IMR-90 (cell line): ENCODE measurements at regions not wholly inside any gene's neighbourhood (a gene's known extent, or its start where the extent isn't known, plus 50 kb on each side); places are given as distances from the start of the nearest gene placed in this dataset.

ENCODE experiments used
- ATAC-seq: fragments of 200-7000 bp; cut with Tn5 transposase; 2 replicates; pipeline ENCODE4 v1.9.1; 2020; ENCODE audit warnings: low read depth, mild to moderate bottlenecking, moderate library complexity
- BruUV-seq: library from RNA; stranded (reverse); fragments of 400-500 nt; replicated peaks from 2 replicates; lab custom pipeline; 2021; lab: Mats Ljungman, UMichigan
- CTCF ChIA-PET: fragments of 300-600 bp; formaldehyde crosslinking; extraction: SDS; loops from one replicate; lab custom pipeline; 2021; ENCODE audit warnings: antibody characterized with exemption; lab: Yijun Ruan, JAX
- POLR2A ChIA-PET: fragments of 300-600 bp; sonication (Branson Sonifier 250); formaldehyde crosslinking; loops from one replicate; lab custom pipeline; 2022; ENCODE audit warnings: antibody characterized with exemption; ENCODE audit not compliant: unreplicated experiment; lab: Charles Lee
- DNase-seq: peaks from one replicate; pipeline ENCODE4 v3.0.0; 2013
- H2AFZ ChIP-seq: replicated peaks from 2 replicates; pipeline ENCODE3; 2013; ENCODE audit warnings: low read length, mild to moderate bottlenecking; ENCODE audit not compliant: poor library complexity
- H2AK5ac ChIP-seq: 2 replicates; pipeline ENCODE4 v1.6.1; 2013; ENCODE audit warnings: low read depth, low read length, inconsistent platforms
- H2AK9ac ChIP-seq: replicated peaks from 2 replicates; pipeline ENCODE3; 2013; ENCODE audit warnings: mild to moderate bottlenecking, low read depth, low read length, moderate library complexity; ENCODE audit not compliant: poor library complexity
- H2BK120ac ChIP-seq: 2 replicates; pipeline ENCODE4 v1.6.1; 2013; ENCODE audit warnings: low read depth, low read length, inconsistent platforms
- H2BK15ac ChIP-seq: 3 replicates; pipeline ENCODE4 v1.6.1; 2013; ENCODE audit warnings: low read depth, low read length, inconsistent platforms
- H2BK20ac ChIP-seq: 2 replicates; pipeline ENCODE4 v1.6.1; 2013; ENCODE audit warnings: low read depth, mild to moderate bottlenecking, inconsistent platforms, low read length, moderate library complexity
- H2BK5ac ChIP-seq: 2 replicates; pipeline ENCODE4 v1.6.1; 2013; ENCODE audit warnings: mild to moderate bottlenecking, low read depth, low read length, inconsistent platforms; ENCODE audit not compliant: poor library complexity, severe bottlenecking
- H3K14ac ChIP-seq: replicated peaks from 2 replicates; pipeline ENCODE4 v1.6.1; 2013; ENCODE audit warnings: low read depth, low read length, inconsistent platforms
- H3K18ac ChIP-seq: 2 replicates; pipeline ENCODE4 v1.6.1; 2013; ENCODE audit warnings: low read depth, low read length, control low read depth
- H3K23ac ChIP-seq: 2 replicates; pipeline ENCODE4 v1.6.1; 2013; ENCODE audit warnings: low read depth, low read length, inconsistent platforms
- H3K27ac ChIP-seq: 2 replicates; pipeline ENCODE4 v1.5.1; 2013; ENCODE audit warnings: mild to moderate bottlenecking, control low read depth, low read length; ENCODE audit not compliant: insufficient read depth
- H3K27me3 ChIP-seq: 2 replicates; pipeline ENCODE4 v1.6.1; 2013; ENCODE audit warnings: low read length; ENCODE audit not compliant: control insufficient read depth, insufficient read depth
- H3K36me3 ChIP-seq: 2 replicates; pipeline ENCODE4 v1.6.1; 2013; ENCODE audit warnings: low read length, mixed read lengths; ENCODE audit not compliant: control insufficient read depth, insufficient read depth
- H3K4ac ChIP-seq: 2 replicates; pipeline ENCODE4 v1.6.1; 2013; ENCODE audit warnings: low read depth, low read length, inconsistent platforms
- H3K4me1 ChIP-seq: 2 replicates; pipeline ENCODE4 v1.6.1; 2013; ENCODE audit warnings: low read length, mixed read lengths; ENCODE audit not compliant: control insufficient read depth, insufficient read depth
- H3K4me2 ChIP-seq: 2 replicates; pipeline ENCODE4 v1.6.1; 2013; ENCODE audit warnings: low read depth, mild to moderate bottlenecking, control low read depth, low read length, moderate library complexity
- H3K4me3 ChIP-seq: 2 replicates; pipeline ENCODE4 v1.5.1; 2013; ENCODE audit warnings: low read depth, mild to moderate bottlenecking, control low read depth, low read length, moderate library complexity; ENCODE audit not compliant: insufficient read depth
- H3K56ac ChIP-seq: 2 replicates; pipeline ENCODE4 v1.6.1; 2013; ENCODE audit warnings: low read length, inconsistent platforms; ENCODE audit not compliant: insufficient read depth; ENCODE audit errors: extremely low read depth
- H3K79me1 ChIP-seq, 2 experiments: 2 replicates each; pipeline ENCODE4 v1.6.1; 2013; ENCODE audit warnings: low read length in 2 of 2, inconsistent platforms in 1 of 2, low read depth in 1 of 2
- H3K9ac ChIP-seq: 2 replicates; pipeline ENCODE4 v1.6.1; 2013; ENCODE audit warnings: low read depth, low read length, control low read depth
- H3K9me1 ChIP-seq: 2 replicates; pipeline ENCODE4 v1.6.1; 2013; ENCODE audit warnings: low read length, inconsistent platforms; ENCODE audit not compliant: insufficient read depth
- H3K9me3 ChIP-seq: 2 replicates; pipeline ENCODE4 v1.6.1; 2013; ENCODE audit warnings: low read length; ENCODE audit not compliant: control insufficient read depth, insufficient read depth
- H4K20me1 ChIP-seq: 2 replicates; pipeline ENCODE4 v1.6.1; 2013; ENCODE audit warnings: low read length, inconsistent platforms; ENCODE audit not compliant: insufficient read depth
- H4K5ac ChIP-seq: 2 replicates; pipeline ENCODE4 v1.6.1; 2013; ENCODE audit warnings: mild to moderate bottlenecking, low read depth, low read length, control low read depth
- H4K8ac ChIP-seq, 2 experiments: 2 replicates each; pipeline ENCODE4 v1.6.1; 2013; ENCODE audit warnings: low read depth in 2 of 2, low read length in 2 of 2, control low read depth in 1 of 2, inconsistent platforms in 1 of 2
- H4K91ac ChIP-seq: 2 replicates; pipeline ENCODE4 v1.6.1; 2013; ENCODE audit warnings: low read depth, low read length, inconsistent platforms; ENCODE audit not compliant: insufficient read depth
- CEBPB ChIP-seq: IDR thresholded peaks from 2 replicates; pipeline ENCODE4 v1.6.1; 2012; ENCODE audit warnings: low read depth, low read length, improper control_type of control experiment
- FOS ChIP-seq: fragments of 150-350 bp; IDR thresholded peaks from 2 replicates; pipeline ENCODE4 v1.6.1; 2016; ENCODE audit warnings: low read depth, low read length
- MAFK ChIP-seq: IDR thresholded peaks from 2 replicates; pipeline ENCODE4 v1.6.1; 2012; ENCODE audit warnings: low read depth, low read length, improper control_type of control experiment
- MAZ ChIP-seq: IDR thresholded peaks from 2 replicates; pipeline ENCODE4 v1.6.1; 2012; ENCODE audit warnings: low read depth, mild to moderate bottlenecking, low read length, improper control_type of control experiment, moderate library complexity, borderline replicate concordance
- POLR2A ChIP-seq: IDR thresholded peaks from 2 replicates; pipeline ENCODE4 v1.6.1; 2012; ENCODE audit warnings: mild to moderate bottlenecking, low read depth, low read length
- RAD21 ChIP-seq: IDR thresholded peaks from 2 replicates; pipeline ENCODE4 v1.6.1; 2012; ENCODE audit warnings: low read length, improper control_type of control experiment
- RFX5 ChIP-seq: IDR thresholded peaks from 2 replicates; pipeline ENCODE4 v1.8.0; 2012; ENCODE audit warnings: low read depth, mild to moderate bottlenecking, low read length, moderate library complexity
- WGBS, 2 experiments: methylation state at CpG; one replicate each; pipeline versions ENCODE4 v1.1.5 to v1.1.7; 2013; ENCODE audit warnings: missing lambda C conversion rate in 2 of 2; ENCODE audit not compliant: insufficient read length in 1 of 2; ENCODE audit errors: extremely low coverage in 2 of 2; 5-methylcytosine and 5-hydroxymethylcytosine counted together
- dilution Hi-C: fragments of 300-500 bp; cut with HindIII; formaldehyde crosslinking; loops from one replicate; pipeline ENCODE4 v1.14.3; 2018; ENCODE audit warnings: low sequenced_read_pairs; ENCODE audit not compliant: unreplicated experiment
- in situ Hi-C: fragments of 300-500 bp; cut with MboI; formaldehyde crosslinking; loops from 3 replicates; pipeline ENCODE4 v1.14.3; 2019; ENCODE audit warnings: low sequenced_read_pairs, inconsistent platforms, mixed read lengths
- intact Hi-C: fragments of 100-400 bp; cut with micrococcal nuclease; formaldehyde crosslinking; loops from 2 replicates; pipeline ENCODE4 v1.10.0; 2022
- TF ChIP-seq, protein P1 (sequence below): conservative IDR thresholded peaks from 2 replicates; pipeline ENCODE4 v1.5.1; 2012; ENCODE audit warnings: mild to moderate bottlenecking, low read depth, low read length, improper control_type of control experiment

DNA sequence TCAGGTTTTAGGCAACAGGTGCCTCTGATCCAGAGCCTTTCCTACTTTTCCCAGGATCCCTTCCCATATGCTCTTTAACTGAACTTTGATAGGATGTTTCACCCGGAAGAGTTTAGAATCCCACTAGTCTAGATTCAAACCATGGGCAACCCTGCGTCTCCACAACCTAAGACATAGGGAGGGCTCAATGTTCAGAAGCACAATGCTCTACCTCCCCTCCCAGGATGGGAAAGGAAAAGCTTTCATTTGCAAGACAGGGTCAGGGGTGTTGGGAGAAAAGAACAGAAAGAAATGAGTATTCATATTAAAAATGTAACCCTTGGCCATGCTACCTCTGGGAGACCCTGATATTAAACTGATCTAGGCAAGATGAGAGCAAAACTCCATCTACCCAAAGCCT, 230.4 kb downstream of the MREG start:
- 0 out of 2 replicates have a peak, but pooled peaks cover 2% of the 10 kb centered on the region for H3K9me1 ChIP-seq
- H2AK9ac ChIP-seq = no peak overlapping the region
- peaks cover 9% of the 10 kb centered on the region for H3K4me1 ChIP-seq
- H3K27ac ChIP-seq = no peak overlapping the region
- H4K20me1 ChIP-seq = no peaks in the 10 kb centered on the region
- WGBS, 2 experiments = no CpG with 5 or more reads among the region's 2 CpGs
- ChIA-PET CTCF (no interaction called here), POLR2A (no interaction called here)
- H3K9ac ChIP-seq = no peak overlapping the region
- peak overlapping the region; percentile 41 for H3K4ac ChIP-seq
- H4K91ac ChIP-seq = 0 out of 2 replicates have a peak overlapping the region, but pooled peaks have one; percentile 21
- H3K14ac ChIP-seq = no peak overlapping the region
- no peaks in the 10 kb centered on the region for H3K79me1 ChIP-seq
- H3K4me3 ChIP-seq = no peak overlapping the region
- no TSS peak for BruUV-seq
- peak overlapping the region; percentile 39 for H2BK120ac ChIP-seq
- H2BK15ac ChIP-seq = peak overlapping the region; percentile 47; the same call in 1 of the 3 replicates
- no peak overlapping the region for H2BK5ac ChIP-seq
- ATAC-seq = no peak
- no peaks in the 10 kb centered on the region for H3K36me3 ChIP-seq
- no peaks in the 10 kb centered on the region; the same call in 1 of the 2 replicates for H3K9me3 ChIP-seq
- H3K56ac ChIP-seq = no peak overlapping the region
- H2AK5ac ChIP-seq = peak overlapping the region; percentile 83
- dilution Hi-C loops = no loop called here
- H2BK20ac ChIP-seq = peak overlapping the region; percentile 67
- peak overlapping the region in 1 of 2 experiments; percentile 49; a peak in 1 of 4 replicates for H4K8ac ChIP-seq
- no peak overlapping the region; the same call in 1 of the 2 replicates for H4K5ac ChIP-seq
- intact Hi-C loops = loop anchor here (5.0 kb wide), 1 partner anchor 346 kb away; the partner anchor contains the start of gene FN1
- no peak overlapping the region for H3K4me2 ChIP-seq
- H3K27me3 ChIP-seq = no peaks in the 10 kb centered on the region
- H3K18ac ChIP-seq = peak overlapping the region; percentile 20; the same call in 1 of the 2 replicates
- TF ChIP-seq CEBPB = no peak
- no peak for TF ChIP-seq FOS
- TF ChIP-seq RFX5 = no peak
- no peak for TF ChIP-seq MAFK
- no peak for TF ChIP-seq POLR2A
- TF ChIP-seq, protein P1, sequence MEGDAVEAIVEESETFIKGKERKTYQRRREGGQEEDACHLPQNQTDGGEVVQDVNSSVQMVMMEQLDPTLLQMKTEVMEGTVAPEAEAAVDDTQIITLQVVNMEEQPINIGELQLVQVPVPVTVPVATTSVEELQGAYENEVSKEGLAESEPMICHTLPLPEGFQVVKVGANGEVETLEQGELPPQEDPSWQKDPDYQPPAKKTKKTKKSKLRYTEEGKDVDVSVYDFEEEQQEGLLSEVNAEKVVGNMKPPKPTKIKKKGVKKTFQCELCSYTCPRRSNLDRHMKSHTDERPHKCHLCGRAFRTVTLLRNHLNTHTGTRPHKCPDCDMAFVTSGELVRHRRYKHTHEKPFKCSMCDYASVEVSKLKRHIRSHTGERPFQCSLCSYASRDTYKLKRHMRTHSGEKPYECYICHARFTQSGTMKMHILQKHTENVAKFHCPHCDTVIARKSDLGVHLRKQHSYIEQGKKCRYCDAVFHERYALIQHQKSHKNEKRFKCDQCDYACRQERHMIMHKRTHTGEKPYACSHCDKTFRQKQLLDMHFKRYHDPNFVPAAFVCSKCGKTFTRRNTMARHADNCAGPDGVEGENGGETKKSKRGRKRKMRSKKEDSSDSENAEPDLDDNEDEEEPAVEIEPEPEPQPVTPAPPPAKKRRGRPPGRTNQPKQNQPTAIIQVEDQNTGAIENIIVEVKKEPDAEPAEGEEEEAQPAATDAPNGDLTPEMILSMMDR = no peak
- TF ChIP-seq RAD21 = no peak
- TF ChIP-seq MAZ = no peak
- no peak for DNase-seq
- peak overlapping the region; percentile 7; the same call in 1 of the 2 replicates for H3K23ac ChIP-seq
- H2AFZ ChIP-seq = no peak overlapping the region
- in situ Hi-C loops = no loop called here
